IPS-20b (cell line): ENCODE measurements at regions not wholly inside any gene's neighbourhood (a gene's known extent, or its start where the extent isn't known, plus 50 kb on each side); places are given as distances from the start of the nearest gene placed in this dataset.

Experiments
- H3K27ac ChIP-seq: one replicate; pipeline ENCODE4 v1.5.1; 2013; ENCODE audit warnings: low read length
- H3K27me3 ChIP-seq: 2 replicates; pipeline ENCODE4 v1.6.1; 2013; ENCODE audit warnings: mild to moderate bottlenecking, low read length, inconsistent platforms; ENCODE audit not compliant: insufficient read depth
- H3K36me3 ChIP-seq: 2 replicates; pipeline ENCODE4 v1.6.1; 2013; ENCODE audit warnings: low read depth, mild to moderate bottlenecking, inconsistent platforms, low read length, moderate library complexity; ENCODE audit not compliant: insufficient read depth
- H3K4me1 ChIP-seq: 2 replicates; pipeline ENCODE4 v1.6.1; 2013; ENCODE audit warnings: mild to moderate bottlenecking, control low read depth, inconsistent platforms, low read length, moderate library complexity; ENCODE audit not compliant: insufficient read depth
- H3K4me3 ChIP-seq: 2 replicates; pipeline ENCODE4 v1.5.1; 2013; ENCODE audit warnings: mild to moderate bottlenecking, low read length, inconsistent platforms
- H3K9ac ChIP-seq: 2 replicates; pipeline ENCODE4 v1.6.1; 2013; ENCODE audit warnings: low read depth, mild to moderate bottlenecking, inconsistent platforms, low read length, moderate library complexity
- H3K9me3 ChIP-seq: 2 replicates; pipeline ENCODE4 v1.6.1; 2013; ENCODE audit warnings: mild to moderate bottlenecking, low read depth, low read length, inconsistent platforms; ENCODE audit not compliant: insufficient read depth

- Histone ChIP-seq H3K27me3 (no peaks in the 10 kb centered on the region), H3K9me3 (no peaks in the 10 kb centered on the region), H3K27ac (no peak overlapping the region), H3K36me3 (no peaks in the 10 kb centered on the region), H3K4me3 (no peak overlapping the region), H3K4me1 (no peaks in the 10 kb centered on the region; the same call in 1 of the 2 replicates), H3K9ac (no peak overlapping the region)
These were observed 291.3 kb downstream of the TLE3 start for GRCh38 chr15:69806287-69806915.

DNA sequence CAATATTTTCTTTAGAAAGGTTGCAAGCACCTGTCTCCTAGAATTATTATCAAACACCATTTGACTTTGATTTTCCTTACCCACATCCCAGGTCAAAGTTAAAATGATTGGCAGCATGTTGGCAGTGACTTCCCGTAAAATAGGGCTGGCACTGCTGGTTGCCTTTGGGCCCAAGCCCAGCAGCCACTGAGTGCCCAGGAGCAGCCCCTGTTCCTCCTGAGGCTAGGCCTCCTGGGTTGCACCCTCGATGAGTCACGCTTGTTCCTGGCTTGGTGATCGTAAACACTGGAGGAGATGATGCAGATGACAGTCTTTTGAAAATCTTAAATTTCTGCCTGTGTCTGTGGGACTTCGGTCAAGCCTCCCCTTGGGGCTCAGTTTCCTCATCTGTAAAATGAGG lies 290.0 kb downstream of the TLE3 start:
- no peak overlapping the region for H3K9ac ChIP-seq
- no peak overlapping the region for H3K27ac ChIP-seq
- H3K4me3 ChIP-seq: no peak overlapping the region
- H3K4me1 ChIP-seq: no peaks in the 10 kb centered on the region; the same call in 1 of the 2 replicates
- H3K9me3 ChIP-seq: no peaks in the 10 kb centered on the region
- H3K36me3 ChIP-seq: no peaks in the 10 kb centered on the region
- no peaks in the 10 kb centered on the region for H3K27me3 ChIP-seq

GRCh38 chr15:69808756-69809155 lies 289.0 kb downstream of the TLE3 start:
- H3K27me3 ChIP-seq: no peaks in the 10 kb centered on the region
- H3K27ac ChIP-seq: no peak overlapping the region
- H3K9ac ChIP-seq: no peak overlapping the region
- H3K4me3 ChIP-seq: no peak overlapping the region
- H3K9me3 ChIP-seq: no peaks in the 10 kb centered on the region
- peaks cover 7% of the 10 kb centered on the region; the same call in 1 of the 2 replicates for H3K4me1 ChIP-seq
- H3K36me3 ChIP-seq: no peaks in the 10 kb centered on the region

- H3K9ac ChIP-seq: no peak overlapping the region
- H3K4me1 ChIP-seq: peaks cover 7% of the 10 kb centered on the region; the same call in 1 of the 2 replicates
- H3K9me3 ChIP-seq: no peaks in the 10 kb centered on the region
- H3K36me3 ChIP-seq: no peaks in the 10 kb centered on the region
- H3K27ac ChIP-seq: no peak overlapping the region
- no peak overlapping the region for H3K4me3 ChIP-seq
- no peaks in the 10 kb centered on the region for H3K27me3 ChIP-seq
These were observed 288.3 kb downstream of the TLE3 start for GRCh38 chr15:69809421-69809820.

GRCh38 chr15:69810431-69811354 lies 287.0 kb downstream of the TLE3 start:
- no peaks in the 10 kb centered on the region for H3K36me3 ChIP-seq
- no peak overlapping the region for H3K4me3 ChIP-seq
- H3K27ac ChIP-seq: no peak overlapping the region
- no peaks in the 10 kb centered on the region for H3K9me3 ChIP-seq
- no peak overlapping the region for H3K9ac ChIP-seq
- peaks cover 7% of the 10 kb centered on the region; the same call in 1 of the 2 replicates for H3K4me1 ChIP-seq
- no peaks in the 10 kb centered on the region for H3K27me3 ChIP-seq

DNA sequence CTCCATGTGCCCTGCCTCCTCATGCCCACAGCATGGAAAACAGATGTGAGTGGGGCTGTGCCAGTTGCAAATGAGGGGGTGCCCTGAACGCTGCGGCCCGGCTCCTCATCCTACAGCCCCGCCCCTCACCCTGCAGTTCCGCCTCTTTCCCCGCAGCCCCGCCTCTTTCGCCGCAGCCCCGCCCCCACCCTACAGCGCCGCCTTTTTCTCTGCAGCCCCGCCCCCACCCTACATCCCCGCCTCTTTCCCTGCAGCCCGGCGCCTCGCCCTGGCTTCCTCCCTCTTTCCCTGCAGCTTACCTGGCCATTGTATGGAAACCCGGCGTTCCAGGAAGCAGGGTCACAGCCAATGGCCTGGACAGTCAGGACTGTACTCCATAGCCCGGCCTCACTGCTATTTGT lies 284.9 kb downstream of the TLE3 start:
- H3K4me3 ChIP-seq: peak overlapping the region; percentile 47; the same call in 1 of the 2 replicates
- no peaks in the 10 kb centered on the region for H3K36me3 ChIP-seq
- peaks cover 7% of the 10 kb centered on the region; the same call in 1 of the 2 replicates for H3K4me1 ChIP-seq
- peak overlapping the region; percentile 56; the same call in 1 of the 2 replicates for H3K9ac ChIP-seq
- H3K27me3 ChIP-seq: no peaks in the 10 kb centered on the region
- H3K9me3 ChIP-seq: no peaks in the 10 kb centered on the region
- H3K27ac ChIP-seq: no peak overlapping the region

DNA sequence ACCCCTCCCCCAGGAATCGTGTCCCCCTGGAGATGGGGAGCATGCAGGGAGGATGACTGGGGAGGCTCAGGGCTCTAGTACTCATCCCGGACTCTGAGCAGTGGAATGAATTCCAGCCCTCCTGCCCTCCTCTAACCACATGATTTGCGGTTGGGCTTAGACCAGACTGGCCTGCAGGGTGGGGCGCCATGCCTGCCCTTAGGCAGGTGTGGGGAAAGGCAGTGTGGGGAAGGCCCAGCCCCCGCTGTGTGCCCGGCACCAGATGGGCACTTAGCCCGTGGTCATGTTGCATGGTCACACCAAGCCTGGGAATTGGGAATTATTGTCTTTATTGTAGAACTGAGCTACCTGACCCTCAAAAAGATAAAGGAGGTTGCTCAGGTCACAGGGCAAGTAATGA lies 283.8 kb downstream of the TLE3 start:
- Histone ChIP-seq H3K27ac (no peak overlapping the region), H3K4me1 (peaks cover 7% of the 10 kb centered on the region; the same call in 1 of the 2 replicates), H3K9ac (no peak overlapping the region), H3K36me3 (no peaks in the 10 kb centered on the region), H3K27me3 (no peaks in the 10 kb centered on the region; the same call in 1 of the 2 replicates), H3K4me3 (no peak overlapping the region), H3K9me3 (no peaks in the 10 kb centered on the region)

GRCh38 chr15:69814932-69815331 lies 282.8 kb downstream of the TLE3 start:
- no peaks in the 10 kb centered on the region for H3K36me3 ChIP-seq
- no peak overlapping the region for H3K4me3 ChIP-seq
- H3K27ac ChIP-seq: no peak overlapping the region
- no peaks in the 10 kb centered on the region for H3K9me3 ChIP-seq
- peaks cover 7% of the 10 kb centered on the region; the same call in 1 of the 2 replicates for H3K4me1 ChIP-seq
- H3K27me3 ChIP-seq: peaks cover 5% of the 10 kb centered on the region; the same call in 1 of the 2 replicates
- H3K9ac ChIP-seq: no peak overlapping the region; the same call in 1 of the 2 replicates

DNA sequence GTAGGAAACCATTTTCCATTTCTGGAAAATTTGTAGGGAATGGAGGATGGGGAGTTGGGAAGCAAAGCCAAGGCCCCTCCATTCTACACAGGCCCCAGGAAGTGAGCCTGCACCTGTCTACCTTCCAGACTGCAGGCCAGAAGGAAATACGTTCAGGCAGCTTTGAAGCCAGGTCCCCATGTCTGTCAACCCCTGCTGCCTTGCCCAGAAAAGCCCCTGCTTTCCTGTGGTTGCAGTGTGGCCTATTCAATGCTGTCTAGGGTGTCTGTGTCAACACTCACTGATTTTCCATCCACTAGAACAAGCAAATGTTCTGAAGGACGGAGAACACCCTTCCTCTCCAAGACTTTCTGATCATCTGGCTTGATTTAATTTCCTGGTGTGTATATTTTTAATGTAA lies 281.9 kb downstream of the TLE3 start:
- no peak overlapping the region for H3K27ac ChIP-seq
- H3K4me1 ChIP-seq: peaks cover 7% of the 10 kb centered on the region; the same call in 1 of the 2 replicates
- no peak overlapping the region for H3K9ac ChIP-seq
- no peaks in the 10 kb centered on the region for H3K36me3 ChIP-seq
- H3K4me3 ChIP-seq: no peak overlapping the region
- no peaks in the 10 kb centered on the region for H3K9me3 ChIP-seq
- peaks cover 5% of the 10 kb centered on the region; the same call in 1 of the 2 replicates for H3K27me3 ChIP-seq

DNA sequence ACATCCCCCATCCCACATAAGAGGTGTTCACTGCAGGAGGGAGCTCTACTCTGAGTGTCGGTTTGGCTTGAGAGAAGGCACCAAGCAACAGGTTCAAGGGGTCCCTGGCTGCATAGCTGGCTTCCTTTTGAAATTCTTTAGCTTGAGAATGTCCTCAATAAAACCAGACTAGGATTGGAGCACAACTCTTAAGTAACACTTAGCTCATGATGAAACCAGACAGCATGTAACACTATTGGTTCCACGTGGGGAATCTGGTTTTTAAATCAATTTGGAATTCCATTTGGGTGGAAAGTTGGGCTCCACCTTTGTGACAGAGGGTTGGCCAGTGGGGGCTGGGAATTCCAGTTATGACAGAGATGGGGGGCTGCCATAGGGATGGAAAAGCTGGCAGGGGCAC lies 281.2 kb downstream of the TLE3 start:
- no peak overlapping the region for H3K27ac ChIP-seq
- no peak overlapping the region for H3K4me3 ChIP-seq
- no peaks in the 10 kb centered on the region for H3K9me3 ChIP-seq
- no peak overlapping the region for H3K9ac ChIP-seq
- H3K4me1 ChIP-seq: peaks cover 11% of the 10 kb centered on the region; the same call in 1 of the 2 replicates
- peaks cover 5% of the 10 kb centered on the region; the same call in 1 of the 2 replicates for H3K27me3 ChIP-seq
- H3K36me3 ChIP-seq: no peaks in the 10 kb centered on the region

GRCh38 chr15:69818529-69818928 lies 279.2 kb downstream of the TLE3 start:
- peaks cover 5% of the 10 kb centered on the region; the same call in 1 of the 2 replicates for H3K4me1 ChIP-seq
- H3K4me3 ChIP-seq: no peak overlapping the region
- H3K9ac ChIP-seq: no peak overlapping the region
- H3K36me3 ChIP-seq: no peaks in the 10 kb centered on the region
- H3K9me3 ChIP-seq: no peaks in the 10 kb centered on the region
- peaks cover 9% of the 10 kb centered on the region; the same call in 1 of the 2 replicates for H3K27me3 ChIP-seq
- no peak overlapping the region for H3K27ac ChIP-seq
